ENCODE measurements at regions not wholly inside any gene's neighbourhood (a gene's known extent, or its start where the extent isn't known, plus 50 kb on each side); places are given as distances from the start of the nearest gene placed in this dataset.

- TF ChIP-seq CTCF (IDR thresholded peaks at IDR 0.05) (no peak), KAT7 (CRISPR knock-in tag; IDR thresholded peaks at IDR 0.05; ENCODE audit: borderline replicate concordance) (no peak), ETV6 (CRISPR knock-in tag; IDR thresholded peaks at IDR 0.05) (no peak), SMAD4 (CRISPR knock-in tag; IDR thresholded peaks at IDR 0.05) (no peak), E2F1 (CRISPR knock-in tag; IDR thresholded peaks at IDR 0.05) (no peak), ZNF121 (CRISPR knock-in tag; IDR thresholded peaks at IDR 0.05) (no peak)
- TF ChIP-seq, protein P1, sequence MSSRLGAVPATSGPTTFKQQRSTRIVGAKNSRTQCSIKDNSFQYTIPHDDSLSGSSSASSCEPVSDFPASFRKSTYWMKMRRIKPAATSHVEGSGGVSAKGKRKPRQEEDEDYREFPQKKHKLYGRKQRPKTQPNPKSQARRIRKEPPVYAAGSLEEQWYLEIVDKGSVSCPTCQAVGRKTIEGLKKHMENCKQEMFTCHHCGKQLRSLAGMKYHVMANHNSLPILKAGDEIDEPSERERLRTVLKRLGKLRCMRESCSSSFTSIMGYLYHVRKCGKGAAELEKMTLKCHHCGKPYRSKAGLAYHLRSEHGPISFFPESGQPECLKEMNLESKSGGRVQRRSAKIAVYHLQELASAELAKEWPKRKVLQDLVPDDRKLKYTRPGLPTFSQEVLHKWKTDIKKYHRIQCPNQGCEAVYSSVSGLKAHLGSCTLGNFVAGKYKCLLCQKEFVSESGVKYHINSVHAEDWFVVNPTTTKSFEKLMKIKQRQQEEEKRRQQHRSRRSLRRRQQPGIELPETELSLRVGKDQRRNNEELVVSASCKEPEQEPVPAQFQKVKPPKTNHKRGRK (CRISPR knock-in tag; IDR thresholded peaks at IDR 0.05; ENCODE audit: borderline replicate concordance), result no peak
- TF ChIP-seq, protein P2, sequence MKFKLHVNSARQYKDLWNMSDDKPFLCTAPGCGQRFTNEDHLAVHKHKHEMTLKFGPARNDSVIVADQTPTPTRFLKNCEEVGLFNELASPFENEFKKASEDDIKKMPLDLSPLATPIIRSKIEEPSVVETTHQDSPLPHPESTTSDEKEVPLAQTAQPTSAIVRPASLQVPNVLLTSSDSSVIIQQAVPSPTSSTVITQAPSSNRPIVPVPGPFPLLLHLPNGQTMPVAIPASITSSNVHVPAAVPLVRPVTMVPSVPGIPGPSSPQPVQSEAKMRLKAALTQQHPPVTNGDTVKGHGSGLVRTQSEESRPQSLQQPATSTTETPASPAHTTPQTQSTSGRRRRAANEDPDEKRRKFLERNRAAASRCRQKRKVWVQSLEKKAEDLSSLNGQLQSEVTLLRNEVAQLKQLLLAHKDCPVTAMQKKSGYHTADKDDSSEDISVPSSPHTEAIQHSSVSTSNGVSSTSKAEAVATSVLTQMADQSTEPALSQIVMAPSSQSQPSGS (CRISPR knock-in tag; IDR thresholded peaks at IDR 0.05; ENCODE audit: borderline replicate concordance, low read depth), result no peak
Measured at GRCh38 chr2:128538396-128538795, 219.7 kb upstream of the HS6ST1 start.
